ENCODE measurements at regions not wholly inside any gene's neighbourhood (a gene's known extent, or its start where the extent isn't known, plus 50 kb on each side); places are given as distances from the start of the nearest gene placed in this dataset.

DNA sequence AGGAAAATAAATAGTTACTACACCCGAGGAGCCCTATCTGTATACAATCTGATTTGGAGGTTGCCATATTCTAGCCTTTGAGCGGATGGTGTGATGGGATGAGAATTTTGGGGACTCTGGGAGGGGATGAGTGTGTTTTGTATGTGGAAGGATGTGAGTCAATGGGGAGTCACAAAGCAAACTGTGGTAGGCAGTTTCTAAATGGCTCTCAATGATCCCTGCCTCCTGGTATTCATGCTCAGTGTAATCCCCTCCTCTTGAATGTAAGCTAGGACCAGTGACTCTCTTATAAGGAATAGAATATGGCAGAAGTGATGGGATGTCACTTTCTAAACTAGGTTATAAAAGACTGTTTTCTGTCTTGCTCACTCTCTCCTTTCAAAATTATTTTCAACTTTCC lies 205.7 kb upstream of the RIOK2 start:
- no peak for DNase-seq (ENCODE audit: low spot score in 2 of 2)
- no peak for FAIRE-seq

DNA sequence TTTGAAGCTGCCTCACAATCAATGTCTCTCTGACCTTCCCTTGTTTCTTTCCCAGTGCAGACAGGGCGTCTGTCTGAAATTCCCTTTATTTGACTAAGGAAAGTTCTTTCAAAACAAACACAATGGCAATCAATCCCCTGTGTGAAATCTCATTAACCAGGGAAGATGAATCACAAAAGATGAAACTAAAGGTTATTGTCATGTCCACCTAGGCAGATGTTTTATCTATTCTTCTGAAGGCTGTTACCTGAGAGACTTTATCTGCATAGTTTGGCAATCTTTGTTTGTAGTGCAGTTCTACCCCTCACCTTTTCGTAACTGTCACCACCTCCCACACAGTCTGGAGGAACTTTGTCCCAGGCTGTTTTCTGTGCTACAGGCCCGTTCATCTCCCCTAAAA lies 217.5 kb upstream of the RIOK2 start:
- FAIRE-seq (no peak), DNase-seq (ENCODE audit: low spot score in 2 of 2) (no peak)

DNA sequence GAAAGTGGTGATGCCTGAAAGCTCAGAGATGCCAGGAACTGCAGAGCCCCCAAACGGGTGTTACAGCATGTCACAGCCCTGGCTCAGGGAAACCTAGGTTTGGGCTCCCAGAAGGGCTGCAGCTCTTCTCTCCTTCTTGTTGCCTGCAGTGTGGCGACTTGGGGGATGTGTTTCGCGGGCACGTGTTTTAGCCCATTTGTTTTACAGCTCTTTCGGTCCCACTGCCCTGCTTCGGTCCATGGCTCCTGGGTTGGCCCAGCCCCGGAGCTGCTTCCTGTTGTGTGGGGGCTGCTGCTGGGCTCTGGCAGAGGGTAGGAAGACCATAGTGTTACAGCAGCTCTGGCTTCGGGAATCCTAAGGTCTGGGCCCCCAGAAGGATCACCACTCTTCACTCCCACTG lies 222.9 kb upstream of the RIOK2 start:
- DNase-seq (ENCODE audit: low spot score in 2 of 2) (no peak), FAIRE-seq (no peak)

DNA sequence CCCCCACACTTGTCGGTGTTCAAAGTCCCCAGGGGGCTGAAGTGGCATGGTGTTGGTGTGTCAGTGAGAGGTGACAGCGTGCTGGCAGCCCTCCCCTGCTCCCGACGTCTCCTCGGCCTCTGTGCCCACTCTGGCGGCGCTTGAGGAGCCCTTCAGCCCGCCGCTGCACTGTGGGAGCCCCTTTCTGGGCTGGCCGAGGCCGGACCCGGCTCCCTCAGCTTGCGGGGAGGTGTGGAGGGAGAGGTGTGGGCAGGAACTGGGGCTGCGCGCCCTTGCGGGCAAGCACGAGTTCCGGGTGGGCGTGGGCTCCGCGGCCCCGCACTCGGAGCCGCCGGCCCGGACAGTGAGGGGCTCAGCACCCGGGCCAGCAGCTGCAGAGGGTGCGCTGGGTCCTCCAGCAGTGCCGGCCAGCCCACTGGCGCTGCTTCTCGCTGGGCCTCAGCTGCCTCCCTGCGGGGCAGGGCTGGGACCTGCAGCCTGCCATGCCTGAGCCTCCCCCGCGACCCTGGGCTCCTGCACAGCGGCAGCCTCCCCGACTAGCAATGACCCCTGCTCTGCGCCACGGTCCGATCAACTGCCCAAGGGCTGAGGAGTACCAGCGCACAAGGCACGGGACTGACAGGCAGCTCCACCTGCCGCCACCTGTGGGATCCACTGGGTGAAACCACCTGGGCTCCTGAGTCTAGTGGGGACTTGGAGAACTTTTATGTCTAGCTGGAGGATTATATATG lies 224.1 kb upstream of the RIOK2 start:
- no peak for DNase-seq (ENCODE audit: low spot score in 2 of 2)

DNA sequence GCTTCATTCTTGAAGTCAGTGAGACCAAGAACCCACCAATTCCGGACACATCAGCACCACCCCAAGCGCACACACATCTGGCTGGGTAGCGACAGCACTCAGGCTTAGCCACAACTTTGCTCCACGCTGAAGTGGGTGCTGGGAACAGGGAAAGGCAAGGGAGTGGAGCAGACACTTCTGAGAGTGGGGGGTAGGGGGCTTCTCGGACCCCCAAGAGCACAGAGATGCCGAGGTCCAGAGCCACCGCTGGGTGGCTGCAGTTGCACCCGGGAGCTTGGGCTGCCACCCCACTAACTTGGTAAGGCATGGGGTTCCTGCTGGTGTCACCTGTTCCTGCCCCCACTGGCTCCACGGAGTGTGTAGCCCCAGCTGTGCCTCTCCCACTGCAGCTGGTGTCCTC lies 225.3 kb upstream of the RIOK2 start:
- FAIRE-seq: no peak
- DNase-seq (ENCODE audit: low spot score in 2 of 2): no peak

More for the DNA sequence above, 224.1 kb upstream of the RIOK2 start:
- no peak for FAIRE-seq

DNA sequence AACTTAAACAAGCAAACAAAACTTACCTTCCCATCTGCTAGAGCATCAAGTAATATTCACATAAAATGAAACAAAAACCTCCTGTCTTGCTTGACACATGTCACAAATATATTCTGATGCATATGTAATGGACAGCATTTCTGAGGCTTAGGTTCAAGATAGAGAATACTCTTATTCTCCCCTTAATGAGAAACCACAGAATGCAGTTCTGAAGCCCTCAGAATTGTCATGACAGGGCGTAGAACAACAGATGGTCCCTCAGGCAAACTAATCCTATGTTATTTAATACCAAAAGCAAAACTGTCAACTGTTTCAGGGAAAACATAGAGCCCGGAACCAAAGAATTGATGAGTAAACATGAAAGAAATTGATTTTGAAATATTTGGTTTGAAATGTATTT lies 229.9 kb upstream of the RIOK2 start:
- FAIRE-seq: no peak
- no peak for DNase-seq (ENCODE audit: low spot score in 2 of 2)

DNA sequence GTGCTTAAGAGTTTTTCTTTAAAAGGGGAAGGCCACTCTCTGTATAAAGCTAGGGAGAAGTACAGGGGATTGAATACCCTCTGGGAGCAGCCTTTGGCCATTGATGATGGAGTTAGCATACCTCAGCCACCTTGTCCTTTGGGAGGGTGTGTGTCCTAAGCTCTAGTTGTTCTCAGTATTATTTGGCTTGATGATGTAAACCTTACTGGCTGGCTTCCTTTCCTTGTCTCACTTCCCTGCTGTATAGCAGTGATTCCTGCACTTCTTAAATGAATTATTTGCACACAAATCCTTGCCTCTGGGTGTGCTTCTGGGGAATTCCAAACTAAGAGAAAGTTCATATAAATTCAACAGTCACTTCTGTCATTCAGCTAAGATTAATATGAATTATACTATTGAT lies 234.9 kb upstream of the RIOK2 start:
- FAIRE-seq: no peak
- DNase-seq (ENCODE audit: low spot score in 2 of 2): no peak

DNA sequence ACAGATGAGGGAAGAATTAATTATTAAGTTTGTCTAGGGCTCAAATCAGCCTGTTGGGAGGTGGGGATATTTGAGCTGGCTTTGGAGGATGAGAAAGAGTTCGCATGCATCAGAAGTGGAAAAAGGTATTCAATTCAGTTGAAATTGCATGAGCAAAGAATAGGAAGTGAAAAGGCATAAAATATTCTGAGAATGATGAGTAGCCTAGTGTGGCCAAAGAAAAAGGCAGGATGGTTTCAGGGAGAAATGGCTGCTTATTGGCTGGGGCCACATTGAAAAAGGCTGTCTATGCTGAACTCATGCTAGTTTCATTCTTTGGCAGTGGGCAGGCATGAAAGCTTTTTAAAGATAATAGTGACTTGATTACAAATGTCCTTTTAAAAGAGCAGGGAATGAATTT lies 235.4 kb upstream of the RIOK2 start:
- FAIRE-seq: no peak
- DNase-seq (ENCODE audit: low spot score in 2 of 2): no peak

DNA sequence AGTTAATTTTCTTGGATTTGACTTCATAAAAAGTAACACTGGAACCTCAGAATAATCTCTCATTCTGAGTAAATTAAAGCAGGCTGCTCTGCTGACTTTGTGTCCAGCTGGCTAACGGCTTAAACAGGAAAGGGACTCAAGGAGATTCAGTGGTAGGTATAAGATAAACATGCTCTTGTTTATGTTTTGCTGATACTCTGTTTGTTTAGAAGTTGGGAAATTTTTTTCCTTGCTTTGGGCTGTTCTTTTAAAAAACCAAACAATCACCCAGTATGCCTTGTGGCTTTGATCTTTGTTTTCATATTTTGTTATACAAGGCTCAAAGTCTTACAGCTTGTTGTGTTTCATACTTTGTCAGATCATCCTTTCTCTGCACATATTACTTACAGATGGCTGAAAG lies 237.6 kb upstream of the RIOK2 start:
- no peak for DNase-seq (ENCODE audit: low spot score in 2 of 2)
- FAIRE-seq: no peak

DNA sequence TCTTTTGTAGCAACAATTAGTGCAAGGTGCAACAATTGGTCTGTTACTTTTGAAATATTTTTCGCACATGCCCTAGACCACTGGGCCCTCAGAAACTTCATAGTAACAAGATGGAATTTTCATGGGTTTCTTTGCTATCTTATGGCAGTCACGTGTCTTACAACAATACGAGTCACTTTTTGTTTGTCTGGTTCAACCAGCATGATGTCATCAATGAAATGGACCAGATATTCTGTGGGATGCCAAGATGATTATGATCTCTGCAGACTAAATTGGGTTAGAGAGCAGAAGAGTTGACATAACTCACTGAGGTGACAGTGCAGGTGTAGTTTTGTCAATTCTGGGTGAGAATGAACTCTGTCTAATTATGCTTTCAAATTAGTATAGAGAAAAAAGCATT lies 239.6 kb upstream of the RIOK2 start:
- DNase-seq (ENCODE audit: low spot score in 2 of 2) (no peak), FAIRE-seq (no peak)

DNA sequence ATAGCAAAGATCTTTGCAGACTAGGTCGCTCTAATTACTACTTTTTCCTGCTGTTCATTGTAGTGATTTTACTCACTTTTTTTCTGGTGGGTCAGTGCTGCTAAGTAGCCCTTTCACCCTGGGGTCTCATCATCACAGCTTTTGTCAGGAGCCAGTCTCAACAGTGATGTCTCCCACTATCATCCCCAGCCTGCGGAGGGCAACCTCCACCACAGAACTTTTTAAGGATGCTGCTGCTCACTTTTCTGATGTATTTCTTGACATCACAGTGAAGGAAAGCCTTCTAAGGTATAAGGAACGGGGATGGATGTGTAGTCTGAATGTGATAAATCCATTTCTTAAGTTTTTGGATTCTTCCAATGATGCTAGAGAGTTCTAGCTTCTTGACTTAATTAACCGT lies 242.5 kb upstream of the RIOK2 start:
- no peak for FAIRE-seq
- no peak for DNase-seq (ENCODE audit: low spot score in 2 of 2)

DNA sequence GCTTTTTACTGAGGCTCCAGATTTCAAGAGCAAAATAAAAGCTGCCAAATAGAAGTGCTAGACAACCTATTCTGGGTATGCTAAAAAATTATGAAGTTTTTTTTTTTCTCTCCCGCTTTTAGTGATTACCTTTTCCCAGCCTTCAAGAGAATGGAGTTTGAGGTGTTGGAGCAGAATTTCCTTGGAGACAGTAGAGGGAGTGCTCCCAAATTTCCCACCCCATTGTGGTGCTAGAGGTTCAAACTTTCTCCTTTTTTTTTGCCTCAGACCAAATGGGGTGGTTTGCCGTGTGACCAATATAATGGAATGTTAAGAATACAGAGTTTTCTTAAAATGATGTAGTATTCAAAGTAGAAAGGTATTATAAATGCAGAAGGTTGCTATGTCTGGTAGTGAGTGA lies 244.2 kb upstream of the RIOK2 start:
- FAIRE-seq (no peak), DNase-seq (ENCODE audit: low spot score in 2 of 2) (no peak)

DNA sequence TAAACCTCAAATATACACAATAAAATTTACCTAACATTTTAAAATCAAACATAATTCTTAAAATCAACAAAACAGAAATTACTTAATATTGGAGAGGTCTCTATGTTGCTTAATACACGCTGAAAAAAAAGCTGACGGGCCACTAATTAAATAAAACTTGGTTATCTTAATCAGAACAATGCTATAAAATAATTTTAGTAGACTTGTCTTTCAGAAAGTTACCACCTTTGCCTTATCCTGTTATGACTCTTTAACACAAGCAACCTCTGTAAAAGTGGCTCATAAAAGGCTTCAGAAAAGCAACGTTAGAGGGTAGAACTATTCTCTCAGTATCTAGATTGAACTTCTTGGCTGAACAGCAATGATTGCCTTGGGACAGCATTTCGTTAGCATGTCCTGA lies 251.0 kb upstream of the RIOK2 start:
- no peak for DNase-seq (ENCODE audit: low spot score in 2 of 2)
- no peak for FAIRE-seq

DNA sequence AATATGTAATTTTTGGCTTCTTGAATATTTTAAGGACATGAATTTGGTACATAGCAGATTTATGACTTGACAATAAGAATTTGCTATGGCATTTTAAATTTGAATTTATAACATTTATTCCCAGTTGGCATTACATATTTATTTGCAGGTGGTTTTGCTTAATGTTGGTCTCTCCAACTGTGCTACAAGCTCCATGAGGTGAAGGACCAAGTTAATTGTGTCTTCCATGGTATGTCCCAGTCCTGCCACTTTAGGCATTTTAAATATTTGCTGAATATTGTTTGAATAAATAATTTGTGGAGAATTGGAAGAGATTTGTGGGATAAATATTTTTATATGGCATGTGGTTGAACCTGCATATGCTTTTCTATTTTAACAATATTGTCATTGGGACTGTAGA lies 253.4 kb upstream of the RIOK2 start:
- FAIRE-seq (no peak), DNase-seq (ENCODE audit: low spot score in 2 of 2) (no peak)

DNA sequence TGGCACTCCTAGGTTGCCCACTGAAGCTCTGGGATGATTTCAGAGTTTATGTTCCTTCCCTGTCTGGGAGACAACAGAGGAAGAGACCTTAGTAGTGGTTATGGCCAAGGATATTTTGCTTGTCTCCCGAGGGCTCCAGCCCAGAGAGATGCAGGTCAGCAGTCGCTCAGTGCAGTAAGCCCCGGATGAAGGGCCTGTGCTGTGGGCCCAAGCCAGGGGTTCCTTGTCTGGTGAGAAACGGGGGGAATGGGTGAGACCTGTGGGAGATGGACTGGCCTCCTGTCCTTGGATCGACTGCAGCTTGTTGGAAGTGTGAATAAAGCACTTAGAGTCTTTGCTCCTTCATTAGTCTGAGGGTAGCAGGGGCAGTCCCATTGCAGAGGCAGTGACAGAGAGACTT lies 260.7 kb upstream of the RIOK2 start:
- FAIRE-seq: no peak
- DNase-seq (ENCODE audit: low spot score in 2 of 2): no peak

DNA sequence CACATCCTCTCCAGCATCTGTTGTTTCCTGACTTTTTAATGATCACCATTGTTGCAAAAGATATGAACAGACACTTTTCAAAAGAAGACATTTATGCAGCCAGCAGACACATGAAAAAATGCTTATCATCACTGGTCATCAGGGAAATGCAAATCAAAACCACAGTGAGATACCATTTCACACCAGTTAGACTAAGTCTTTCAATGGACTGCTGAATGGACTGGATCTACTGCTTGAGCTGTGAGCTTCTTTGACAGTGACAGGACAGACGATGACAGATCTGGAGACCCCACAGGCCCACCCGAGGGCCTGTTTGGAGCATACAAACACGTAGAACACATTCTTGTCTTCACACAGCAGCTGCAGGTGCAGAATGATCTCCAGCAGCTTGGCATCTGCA lies 266.1 kb upstream of the RIOK2 start:
- FAIRE-seq (no peak), DNase-seq (ENCODE audit: low spot score in 2 of 2) (no peak)

DNA sequence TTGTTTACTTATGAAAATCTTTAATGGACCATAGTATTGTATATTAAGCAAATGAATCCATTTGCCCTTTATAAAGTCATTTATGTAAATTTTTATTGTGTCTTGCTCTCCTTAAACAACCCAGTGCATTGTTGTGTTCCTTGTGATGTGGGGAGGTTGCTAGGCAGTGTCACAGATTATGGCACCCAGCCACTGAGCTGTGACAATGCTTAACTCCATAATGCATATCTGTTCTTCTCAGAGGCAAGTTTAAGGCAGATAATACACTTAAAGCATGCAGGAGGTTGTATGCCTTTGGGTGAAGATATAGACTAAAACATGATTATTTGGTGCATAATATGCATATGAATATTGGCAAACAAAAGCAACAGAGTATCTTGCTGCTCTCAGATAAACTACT lies 269.6 kb upstream of the RIOK2 start:
- no peak for FAIRE-seq
- no peak for DNase-seq (ENCODE audit: low spot score in 2 of 2)

DNA sequence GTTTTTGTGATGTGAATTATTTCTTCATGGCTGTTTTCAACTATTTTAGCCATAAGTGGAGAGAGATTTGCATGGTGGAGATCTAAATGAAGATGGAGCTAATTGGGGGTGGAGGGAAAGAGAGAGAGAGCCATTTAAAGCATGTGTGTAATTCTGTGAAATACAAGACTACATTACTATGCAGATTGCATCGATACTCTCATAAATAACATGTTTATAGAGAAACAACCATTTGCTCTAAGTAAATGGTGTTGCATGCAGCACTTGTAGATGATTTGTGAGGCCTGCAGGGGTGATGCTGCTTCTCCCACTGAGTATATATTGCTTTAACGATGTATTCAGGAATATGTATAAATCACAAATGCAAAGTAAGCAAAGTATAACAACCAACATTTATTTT lies 270.2 kb upstream of the RIOK2 start:
- FAIRE-seq (no peak), DNase-seq (ENCODE audit: low spot score in 2 of 2) (no peak)

DNA sequence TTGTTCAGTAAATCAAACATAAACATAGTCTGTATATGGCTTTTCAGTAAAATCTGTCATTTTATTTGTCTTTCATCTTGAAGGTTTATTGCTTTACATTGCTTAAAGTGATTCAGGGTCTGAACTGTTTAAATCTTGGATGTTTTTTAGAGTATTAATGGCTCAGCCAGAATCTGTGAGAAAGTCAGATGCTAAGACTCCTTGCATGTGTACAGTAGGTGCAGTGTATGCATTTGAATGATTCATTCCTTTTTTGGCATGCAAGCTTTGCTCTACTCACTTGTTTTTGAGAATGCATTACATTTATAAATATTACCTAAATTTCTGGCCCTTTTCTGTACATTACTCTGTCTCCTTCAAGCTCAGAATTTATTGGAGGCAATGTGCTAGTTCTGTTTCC lies 271.0 kb upstream of the RIOK2 start:
- DNase-seq (ENCODE audit: low spot score in 2 of 2) (no peak), FAIRE-seq (no peak)

DNA sequence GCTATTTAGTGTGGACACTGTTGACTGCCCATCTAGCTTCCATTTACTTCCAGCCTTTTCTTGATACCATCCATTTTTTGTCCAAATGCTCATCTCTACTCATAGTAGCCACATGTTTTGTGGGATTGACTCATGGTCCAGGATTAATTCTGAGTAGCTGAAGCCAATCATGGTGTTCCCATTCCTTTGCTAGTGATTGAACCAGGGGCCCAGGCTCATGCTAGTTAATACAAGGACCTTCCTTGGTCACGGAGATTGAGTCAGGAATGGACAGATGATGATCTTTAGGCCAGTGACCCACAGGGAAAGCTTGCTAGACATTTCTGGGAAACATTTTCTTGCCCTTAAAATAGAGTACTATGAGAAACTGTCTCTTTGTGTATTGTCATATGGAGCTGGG lies 272.9 kb upstream of the RIOK2 start:
- FAIRE-seq: no peak

DNA sequence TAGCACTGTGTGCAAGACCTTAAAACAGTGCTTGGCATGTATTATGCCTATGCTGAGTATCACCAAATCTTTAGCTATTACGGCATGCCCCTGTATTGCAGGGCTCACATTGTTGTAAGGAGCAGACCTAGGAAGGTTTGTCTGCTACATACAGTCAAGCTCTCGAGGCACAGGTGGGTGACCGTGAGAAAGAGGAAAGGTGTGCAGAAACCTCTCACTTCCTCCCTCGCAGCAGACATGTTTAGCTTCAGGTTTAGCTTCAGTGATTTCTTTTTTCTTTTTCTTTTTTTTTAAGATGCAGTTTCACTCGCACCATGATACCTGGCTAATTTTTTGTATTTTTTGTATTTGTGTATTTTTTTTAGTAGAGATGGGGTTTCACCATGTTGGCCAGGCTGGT lies 275.8 kb upstream of the RIOK2 start:
- FAIRE-seq: no peak
- DNase-seq (ENCODE audit: low spot score in 2 of 2): no peak

More for the DNA sequence above, 272.9 kb upstream of the RIOK2 start:
- DNase-seq (ENCODE audit: low spot score in 2 of 2): no peak

DNA sequence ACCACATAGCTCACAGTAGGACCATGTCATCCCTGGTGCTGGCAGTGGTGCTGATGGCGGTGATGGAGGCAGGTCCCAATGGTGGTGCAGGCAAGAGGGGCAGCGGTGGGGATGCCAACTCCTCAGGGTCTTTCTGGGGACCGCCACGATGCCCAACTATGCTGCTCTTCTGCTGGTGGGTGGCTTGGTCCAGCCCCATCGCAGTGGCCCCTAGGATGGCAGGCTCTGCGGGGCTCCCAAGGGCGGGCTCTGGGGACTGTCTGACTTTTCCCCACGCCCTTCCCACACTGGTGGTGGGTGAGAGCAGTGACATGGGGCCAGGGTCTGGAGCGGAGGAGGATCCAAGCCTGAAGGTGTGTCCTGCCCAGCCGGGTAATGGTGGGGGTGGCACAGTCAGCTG lies 288.9 kb upstream of the RIOK2 start:
- FAIRE-seq: no peak
- no peak for DNase-seq (ENCODE audit: low spot score in 2 of 2)

DNA sequence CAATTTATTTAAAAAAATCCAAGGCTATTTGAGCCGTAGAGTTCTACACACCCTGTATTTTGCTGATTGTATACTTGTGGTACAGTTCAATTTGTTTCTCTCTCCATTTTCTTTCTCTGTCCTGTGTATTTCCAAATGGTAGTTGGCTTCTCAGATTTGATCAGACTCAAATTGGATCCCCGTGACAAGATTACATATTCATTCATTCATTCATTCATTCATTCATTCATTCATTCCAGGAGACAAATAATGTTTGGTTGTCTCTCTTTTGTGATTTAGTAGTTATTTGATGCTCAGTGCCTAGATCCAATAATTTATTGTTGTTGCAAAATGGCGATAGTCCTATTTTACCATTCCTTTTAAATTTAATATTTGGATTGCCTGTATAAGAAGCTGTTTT lies 292.8 kb upstream of the RIOK2 start:
- FAIRE-seq: no peak

More for the DNA sequence above, 292.8 kb upstream of the RIOK2 start:
- no peak for DNase-seq (ENCODE audit: low spot score in 2 of 2)
